Activated CD4-positive, CD25-positive, alpha-beta regulatory T cell treated with anti-CD3 and anti-CD28 coated beads, Interleukin-2, amount 50 U/mL, for 72 hours (primary cell): ENCODE measurements at regions not wholly inside any gene's neighbourhood (a gene's known extent, or its start where the extent isn't known, plus 50 kb on each side); places are given as distances from the start of the nearest gene placed in this dataset.
"Not testable (repeated sequence)": the region's sequence is repeated elsewhere in the genome, so short reads cannot be mapped to it uniquely, and the experiment has no call there.

Source experiments
- DNase-seq: peaks from one replicate; pipeline ENCODE4 v3.0.0; 2021

DNA sequence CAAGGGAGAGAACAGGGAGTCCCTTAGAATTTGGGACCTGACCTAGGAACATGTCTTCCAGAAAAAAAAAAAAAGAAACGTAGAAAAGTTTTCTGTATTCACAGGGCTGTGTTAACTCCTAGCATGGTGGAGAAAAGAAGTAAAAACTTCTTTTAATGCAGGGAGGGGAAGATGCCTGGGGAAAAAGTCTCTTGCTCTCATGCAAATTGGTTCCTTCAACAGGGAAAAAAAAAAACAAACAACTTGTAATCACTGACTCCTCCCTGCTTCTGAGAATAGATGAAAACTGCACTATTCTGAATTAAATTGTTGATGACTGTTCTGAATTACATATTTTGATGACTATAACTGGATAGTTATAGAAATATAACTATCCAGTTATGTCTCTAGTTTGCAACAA, 933.2 kb downstream of the TRIB2 start:
- DNase-seq = no peak

- no peak for DNase-seq
Measured at GRCh38 chr2:13650586-13651180, 933.9 kb downstream of the TRIB2 start.

GRCh38 chr2:13651684-13652131, 935.0 kb downstream of the TRIB2 start:
- DNase-seq = no peak

GRCh38 chr2:13652531-13653313, 936.0 kb downstream of the TRIB2 start:
- no peak for DNase-seq

DNA sequence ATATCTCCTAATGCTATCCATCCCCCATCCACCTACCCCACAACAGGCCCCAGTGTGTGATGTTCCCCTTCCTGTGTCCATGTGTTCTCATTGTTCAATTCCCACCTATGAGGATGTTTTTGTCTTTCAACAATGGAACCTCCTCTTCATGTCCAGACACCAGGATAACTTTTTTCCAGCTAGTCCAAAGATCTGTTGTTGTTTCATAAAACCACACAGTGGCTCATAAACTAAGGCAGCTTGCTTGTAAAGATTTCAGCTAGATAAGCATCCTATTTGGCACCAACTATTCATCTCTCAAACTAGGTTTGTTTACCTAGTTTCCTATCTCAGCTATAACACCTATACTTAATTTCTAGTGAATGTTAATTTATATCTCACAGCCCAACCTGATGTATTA, 937.7 kb downstream of the TRIB2 start:
- no peak for DNase-seq

GRCh38 chr2:13660231-13660630, 943.5 kb downstream of the TRIB2 start:
- no peak for DNase-seq

GRCh38 chr2:13662055-13662454, 945.3 kb downstream of the TRIB2 start:
- DNase-seq = no peak

DNA sequence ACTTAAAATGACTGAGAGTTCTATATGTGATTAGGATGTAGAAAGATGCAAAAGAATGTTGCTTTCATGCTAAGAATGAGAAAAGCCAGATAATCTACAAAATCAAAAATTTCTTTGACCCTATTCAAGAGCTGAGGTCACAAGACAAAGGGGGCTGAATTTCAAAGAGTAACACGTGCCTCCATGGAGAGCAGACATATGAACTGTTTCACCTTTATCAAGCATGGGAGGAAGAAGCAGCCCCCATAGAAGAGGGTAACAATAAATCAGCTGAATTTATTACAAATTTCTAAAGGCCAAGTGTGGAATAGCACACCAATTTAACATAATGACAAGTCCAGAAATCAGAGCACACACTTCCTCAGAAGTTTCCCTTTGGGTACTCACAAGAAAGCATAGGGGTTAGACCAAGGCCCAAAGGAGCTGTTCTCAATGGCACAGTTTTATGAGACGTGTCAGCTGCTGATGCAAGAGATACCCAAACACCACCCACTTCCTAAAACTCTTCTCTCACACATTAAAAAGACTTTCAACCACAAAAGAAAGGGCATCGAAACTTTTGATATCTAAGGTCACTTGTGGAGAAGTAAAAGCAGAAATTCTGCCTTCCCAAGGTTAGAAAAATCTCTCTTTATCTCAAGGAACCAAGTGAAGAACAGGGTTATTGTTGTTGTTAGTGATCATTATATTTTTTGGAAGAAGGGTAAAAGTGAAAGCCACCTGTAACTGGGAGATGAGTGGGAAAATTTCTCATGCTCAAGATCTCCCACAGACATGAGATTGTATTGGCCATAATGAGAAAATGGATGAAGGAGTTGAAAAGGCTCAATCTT, 950.1 kb downstream of the TRIB2 start:
- no peak for DNase-seq

DNA sequence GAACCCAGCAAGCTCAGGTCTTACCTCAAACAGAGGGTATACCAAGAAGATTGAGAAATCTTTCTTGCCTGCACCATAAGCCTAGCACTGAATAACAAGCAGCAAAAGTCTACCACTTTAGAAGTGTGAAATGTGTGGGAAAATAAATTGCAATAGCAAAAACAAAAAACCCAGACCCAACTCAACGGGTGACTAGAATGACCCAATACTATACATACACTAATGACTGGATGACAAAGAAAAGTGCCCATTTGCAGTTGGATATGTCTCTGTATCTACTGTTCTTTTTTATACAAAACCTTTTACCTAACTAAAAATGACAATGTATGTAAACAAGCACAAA, 950.6 kb downstream of the TRIB2 start:
- no peak for DNase-seq

- no peak for DNase-seq
Measured at GRCh38 chr2:13669607-13670006, 952.9 kb downstream of the TRIB2 start.

GRCh38 chr2:13673821-13674220, 957.1 kb downstream of the TRIB2 start:
- DNase-seq = not testable (repeated sequence)

GRCh38 chr2:13676269-13676668, 956.2 kb upstream of the LRATD1 start:
- no peak for DNase-seq

DNA sequence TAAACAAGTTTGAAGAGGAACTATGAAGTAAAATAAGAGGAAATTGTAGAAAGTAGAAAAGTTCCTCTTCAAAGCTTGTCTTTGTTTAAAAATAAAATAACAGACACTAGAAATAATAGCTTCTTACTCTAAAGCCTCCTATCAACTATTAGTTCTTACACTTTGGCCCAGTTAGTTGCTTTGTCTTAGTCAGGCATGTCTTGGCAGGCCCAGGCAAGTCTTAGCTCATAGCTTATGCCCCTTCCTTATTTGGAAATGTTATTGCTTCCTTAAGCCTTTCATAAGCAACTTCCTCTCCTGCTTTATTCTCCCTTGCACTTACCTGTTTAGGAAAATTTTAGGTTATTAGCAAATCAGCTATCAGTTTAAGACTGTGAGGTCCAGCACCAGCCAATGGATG, 950.6 kb upstream of the LRATD1 start:
- DNase-seq = no peak

DNA sequence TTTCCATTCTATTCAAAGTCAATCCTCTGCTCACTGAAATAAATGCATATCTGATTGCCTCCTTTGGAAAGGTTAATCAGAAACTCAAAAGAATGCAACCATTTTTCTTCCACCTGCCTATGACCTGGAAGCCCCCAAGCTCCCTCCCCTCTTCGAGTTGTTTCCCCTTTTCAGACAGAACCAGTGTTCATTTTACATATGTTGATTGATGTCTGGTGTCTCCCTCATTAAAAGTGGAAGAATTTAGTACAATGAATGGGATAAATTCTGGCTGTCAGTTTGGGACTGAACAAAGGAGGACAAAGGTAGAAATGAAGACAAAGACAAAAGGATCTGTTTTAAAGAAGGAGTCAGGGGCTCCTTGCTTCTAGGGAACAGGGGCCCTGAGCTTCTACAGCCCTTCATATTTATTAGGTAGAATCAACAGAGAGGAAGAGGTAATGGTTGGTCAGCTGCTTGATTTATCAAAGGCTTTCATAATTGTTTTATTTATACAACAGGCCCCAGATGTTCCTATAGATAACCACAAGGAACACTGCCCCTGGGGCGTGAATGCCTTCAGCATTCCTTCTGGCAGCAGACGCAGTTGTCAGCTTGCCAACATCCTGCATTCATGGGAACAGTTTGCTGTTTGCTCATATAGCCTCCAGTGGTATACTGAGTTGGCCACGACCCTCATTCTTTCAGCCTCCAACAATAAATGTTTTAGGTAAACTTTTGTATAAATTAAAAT, 949.8 kb upstream of the LRATD1 start:
- no peak for DNase-seq

GRCh38 chr2:13686262-13686661, 946.3 kb upstream of the LRATD1 start:
- no peak for DNase-seq

GRCh38 chr2:13694673-13695072, 937.8 kb upstream of the LRATD1 start:
- DNase-seq = no peak

DNA sequence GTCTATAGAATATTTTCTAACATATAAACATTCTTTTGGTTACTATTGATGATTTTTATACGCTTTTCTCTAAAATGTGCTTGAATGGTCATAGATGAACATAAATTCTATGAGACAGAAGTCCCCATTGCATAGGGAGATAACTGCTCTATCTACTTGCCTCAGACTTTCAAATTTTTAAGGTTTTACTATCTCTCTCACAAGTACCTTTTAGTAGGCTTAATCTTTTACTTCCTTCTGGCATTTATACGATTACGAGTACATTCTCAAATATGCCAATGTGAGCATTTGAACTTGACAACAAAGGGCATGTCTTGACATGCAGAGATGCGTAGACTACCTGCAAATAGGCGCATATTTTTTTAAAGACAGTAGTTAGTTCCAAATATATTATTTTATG, 935.9 kb upstream of the LRATD1 start:
- DNase-seq = no peak

GRCh38 chr2:13698847-13699246, 933.7 kb upstream of the LRATD1 start:
- no peak for DNase-seq

GRCh38 chr2:13699939-13700338, 932.6 kb upstream of the LRATD1 start:
- not testable (repeated sequence) for DNase-seq

DNA sequence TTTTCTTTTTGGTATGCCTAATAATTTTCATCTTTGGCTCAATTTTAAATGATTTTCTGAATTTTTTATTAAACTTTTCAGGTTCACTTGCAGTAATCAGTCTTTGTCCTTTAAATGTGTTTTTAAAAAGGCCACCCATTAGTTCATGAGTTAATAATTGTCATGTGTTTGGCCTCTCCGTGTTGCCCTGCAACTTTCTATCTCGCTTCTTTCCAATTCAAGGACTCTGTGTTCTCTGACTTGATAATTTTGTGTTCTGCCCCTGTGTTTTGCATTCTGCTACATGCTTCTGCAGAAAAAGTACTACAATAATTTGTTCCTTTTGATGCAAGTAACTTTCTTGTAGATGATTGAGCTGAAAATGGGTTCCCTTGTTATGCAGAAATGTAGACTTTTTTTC, 921.4 kb upstream of the LRATD1 start:
- DNase-seq = no peak

DNA sequence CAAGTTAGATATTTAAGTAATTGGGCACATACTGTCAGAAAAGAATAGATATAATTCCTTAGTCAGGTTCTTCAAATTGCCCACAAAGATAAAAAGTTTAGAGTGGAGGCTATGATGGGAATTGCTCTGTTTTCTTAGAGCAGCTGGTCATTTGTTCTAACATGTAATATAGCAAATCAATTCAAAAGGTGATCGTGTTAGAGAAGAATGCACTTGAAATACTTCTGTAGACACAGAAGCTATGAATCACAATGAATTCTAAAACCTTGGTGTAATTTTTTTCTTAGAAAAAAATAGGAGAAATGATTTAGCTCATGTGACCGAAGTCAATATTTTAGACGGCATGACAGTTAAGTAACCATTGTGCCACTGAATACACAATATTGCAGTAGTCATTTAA, 918.1 kb upstream of the LRATD1 start:
- DNase-seq = no peak

DNA sequence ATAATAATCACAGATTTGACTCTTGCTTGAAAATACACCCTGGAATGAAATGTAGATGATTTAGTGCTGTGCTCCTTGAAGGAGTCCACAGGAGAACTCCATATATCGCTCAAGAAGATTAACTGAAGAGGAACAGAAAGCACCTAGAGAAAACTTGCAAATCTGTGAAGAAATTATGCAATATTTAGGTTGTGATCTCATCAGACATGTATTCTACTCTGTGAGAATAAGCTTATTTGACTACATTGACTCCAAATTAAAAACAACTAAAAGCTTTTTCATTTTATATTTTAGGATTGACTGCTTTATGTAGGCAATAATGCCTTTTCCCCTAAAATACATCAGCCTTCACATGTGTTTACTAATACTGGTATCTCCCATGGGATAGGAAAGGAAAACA, 906.6 kb upstream of the LRATD1 start:
- no peak for DNase-seq

GRCh38 chr2:13745330-13745729, 887.2 kb upstream of the LRATD1 start:
- DNase-seq = no peak
